Colonic mucosa (tissue), 4 donors: ENCODE measurements at regions not wholly inside any gene's neighbourhood (a gene's known extent, or its start where the extent isn't known, plus 50 kb on each side); places are given as distances from the start of the nearest gene placed in this dataset.

Source experiments
- DNase-seq: peaks from one replicate; pipeline ENCODE4 v3.0.0-alpha.2; 2020
- H3K27ac ChIP-seq: fragments of 200-600 bp; one replicate; pipeline ENCODE4 v1.8.0; 2021
- H3K27me3 ChIP-seq: fragments of 200-600 bp; one replicate; pipeline ENCODE4 v1.8.0; 2021
- H3K36me3 ChIP-seq: fragments of 200-600 bp; one replicate; pipeline ENCODE4 v1.8.0; 2021
- H3K4me1 ChIP-seq: fragments of 200-600 bp; one replicate; pipeline ENCODE4 v1.8.0; 2021; ENCODE audit warnings: mild to moderate bottlenecking
- H3K4me3 ChIP-seq: fragments of 200-600 bp; one replicate; pipeline ENCODE4 v1.8.0; 2021
- H3K9ac ChIP-seq, 2 donors: one replicate each; pipeline ENCODE4 v1.7.0; 2013; ENCODE audit warnings: control low read depth in 2 of 2, low read depth in 2 of 2, low read length in 2 of 2
- H3K9me3 ChIP-seq: fragments of 200-600 bp; one replicate; pipeline ENCODE4 v1.8.0; 2021
- CTCF ChIP-seq: fragments of 200-600 bp; IDR thresholded peaks from one replicate; pipeline ENCODE4 v1.8.0; 2022; ENCODE audit warnings: antibody characterized with exemption, mild to moderate bottlenecking
- intact Hi-C: fragments of 100-400 bp; cut with DNase I; formaldehyde crosslinking; loops from one replicate; pipeline ENCODE4 v1.14.1; 2022
- donor health status: healthy.
- donor health status: DM: no; HTN: no; CAD: no.
- donor health status: DM: no; HTN: no; CAD: no.

- intact Hi-C loops, result no loop called here
- Histone ChIP-seq H3K9ac (no peak overlapping the region), H3K9me3 (no peaks in the 10 kb centered on the region), H3K27ac (peak overlapping the region; percentile 14), H3K27me3 (no peaks in the 10 kb centered on the region), H3K36me3 (no peaks in the 10 kb centered on the region), H3K4me1 (no peaks in the 10 kb centered on the region), H3K4me3 (no peak overlapping the region)
- no peak for TF ChIP-seq CTCF
- DNase-seq, result no peak
Observed at GRCh38 chr10:3838460-3839437, 53.7 kb upstream of the KLF6 start.

- Histone ChIP-seq H3K4me3 (no peak overlapping the region), H3K9ac (no peak overlapping the region), H3K9me3 (no peaks in the 10 kb centered on the region), H3K4me1 (no peaks in the 10 kb centered on the region), H3K27ac (no peak overlapping the region), H3K27me3 (no peaks in the 10 kb centered on the region), H3K36me3 (no peaks in the 10 kb centered on the region)
- no peak for TF ChIP-seq CTCF
- intact Hi-C loops, result no loop called here
- no peak for DNase-seq
Observed at GRCh38 chr10:3837647-3838459, 52.8 kb upstream of the KLF6 start.

GRCh38 chr10:3836222-3836820, 51.3 kb upstream of the KLF6 start:
- Histone ChIP-seq H3K27me3 (no peaks in the 10 kb centered on the region), H3K27ac (peak overlapping the region; percentile 1), H3K9me3 (no peaks in the 10 kb centered on the region), H3K4me1 (no peaks in the 10 kb centered on the region), H3K4me3 (no peak overlapping the region), H3K36me3 (no peaks in the 10 kb centered on the region), H3K9ac (no peak overlapping the region)
- TF ChIP-seq CTCF, result no peak
- intact Hi-C loops, result no loop called here
- DNase-seq, result no peak

GRCh38 chr10:3835770-3836169, 50.8 kb upstream of the KLF6 start:
- Histone ChIP-seq H3K27me3 (no peaks in the 10 kb centered on the region), H3K9ac (peak overlapping the region in 1 of 2 donors; percentile 27), H3K4me3 (no peak overlapping the region), H3K27ac (peak overlapping the region; percentile 1), H3K9me3 (no peaks in the 10 kb centered on the region), H3K4me1 (peaks cover 3% of the 10 kb centered on the region), H3K36me3 (no peaks in the 10 kb centered on the region)
- TF ChIP-seq CTCF, result no peak
- intact Hi-C loops, result no loop called here
- peak; percentile 46 for DNase-seq

GRCh38 chr10:3834947-3835346, 49.9 kb upstream of the KLF6 start:
- TF ChIP-seq CTCF, result no peak
- Histone ChIP-seq H3K4me3 (no peak overlapping the region), H3K4me1 (peaks cover 4% of the 10 kb centered on the region), H3K27ac (no peak overlapping the region), H3K36me3 (no peaks in the 10 kb centered on the region), H3K9me3 (no peaks in the 10 kb centered on the region), H3K9ac (no peak overlapping the region), H3K27me3 (no peaks in the 10 kb centered on the region)
- DNase-seq, result no peak
- intact Hi-C loops, result no loop called here
